ENCODE measurements at regions not wholly inside any gene's neighbourhood (a gene's known extent, or its start where the extent isn't known, plus 50 kb on each side); places are given as distances from the start of the nearest gene placed in this dataset.

DNA sequence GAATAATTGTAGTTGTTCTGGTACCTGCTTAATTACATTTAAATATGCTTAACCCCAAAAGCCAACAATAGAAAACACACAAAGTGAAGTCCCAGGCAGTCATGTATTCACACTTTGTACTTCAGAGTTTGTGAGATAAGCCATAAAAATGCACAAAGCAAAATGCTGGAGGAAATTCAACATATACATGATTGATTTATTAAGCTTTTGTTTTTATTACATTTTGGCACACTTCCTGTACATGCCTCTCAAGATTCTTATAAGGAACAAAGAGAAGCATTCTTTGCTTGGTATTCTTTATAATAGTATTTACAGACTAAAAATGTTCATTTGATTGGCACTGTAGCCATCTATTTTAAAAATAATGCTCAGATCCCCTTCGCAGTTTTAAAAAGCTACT, 107.7 kb upstream of the ANK3 start:
- TF ChIP-seq HNRNPH1 (optimal IDR thresholded peaks at IDR 0.05; ENCODE audit: low read depth, low read length): no peak
- no peak for TF ChIP-seq CAMTA2 (CRISPR knock-in tag; conservative IDR thresholded peaks at IDR 0.05)
- TF ChIP-seq EZH2 (IDR thresholded peaks at IDR 0.05; ENCODE audit: borderline replicate concordance, low read depth, low read length): no peak
- TF ChIP-seq JUN (IDR thresholded peaks at IDR 0.05; ENCODE audit: borderline replicate concordance, low read depth, low read length): no peak
- TF ChIP-seq JUN (CRISPR knock-in tag; IDR thresholded peaks at IDR 0.05; ENCODE audit: borderline replicate concordance): no peak
- TF ChIP-seq RFX5 (IDR thresholded peaks at IDR 0.05; ENCODE audit: low read depth, low read length): no peak
- TF ChIP-seq POLR2A (conservative IDR thresholded peaks at IDR 0.05): no peak
- TF ChIP-seq, protein P1, sequence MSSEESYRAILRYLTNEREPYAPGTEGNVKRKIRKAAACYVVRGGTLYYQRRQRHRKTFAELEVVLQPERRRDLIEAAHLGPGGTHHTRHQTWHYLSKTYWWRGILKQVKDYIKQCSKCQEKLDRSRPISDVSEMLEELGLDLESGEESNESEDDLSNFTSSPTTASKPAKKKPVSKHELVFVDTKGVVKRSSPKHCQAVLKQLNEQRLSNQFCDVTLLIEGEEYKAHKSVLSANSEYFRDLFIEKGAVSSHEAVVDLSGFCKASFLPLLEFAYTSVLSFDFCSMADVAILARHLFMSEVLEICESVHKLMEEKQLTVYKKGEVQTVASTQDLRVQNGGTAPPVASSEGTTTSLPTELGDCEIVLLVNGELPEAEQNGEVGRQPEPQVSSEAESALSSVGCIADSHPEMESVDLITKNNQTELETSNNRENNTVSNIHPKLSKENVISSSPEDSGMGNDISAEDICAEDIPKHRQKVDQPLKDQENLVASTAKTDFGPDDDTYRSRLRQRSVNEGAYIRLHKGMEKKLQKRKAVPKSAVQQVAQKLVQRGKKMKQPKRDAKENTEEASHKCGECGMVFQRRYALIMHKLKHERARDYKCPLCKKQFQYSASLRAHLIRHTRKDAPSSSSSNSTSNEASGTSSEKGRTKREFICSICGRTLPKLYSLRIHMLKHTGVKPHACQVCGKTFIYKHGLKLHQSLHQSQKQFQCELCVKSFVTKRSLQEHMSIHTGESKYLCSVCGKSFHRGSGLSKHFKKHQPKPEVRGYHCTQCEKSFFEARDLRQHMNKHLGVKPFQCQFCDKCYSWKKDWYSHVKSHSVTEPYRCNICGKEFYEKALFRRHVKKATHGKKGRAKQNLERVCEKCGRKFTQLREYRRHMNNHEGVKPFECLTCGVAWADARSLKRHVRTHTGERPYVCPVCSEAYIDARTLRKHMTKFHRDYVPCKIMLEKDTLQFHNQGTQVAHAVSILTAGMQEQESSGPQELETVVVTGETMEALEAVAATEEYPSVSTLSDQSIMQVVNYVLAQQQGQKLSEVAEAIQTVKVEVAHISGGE (CRISPR knock-in tag; IDR thresholded peaks at IDR 0.05): no peak
- TF ChIP-seq CHCHD3 (CRISPR knock-in tag; IDR thresholded peaks at IDR 0.05): no peak
- TF ChIP-seq PHB2 (IDR thresholded peaks at IDR 0.05; ENCODE audit: low read depth): no peak
- TF ChIP-seq RFX1 (IDR thresholded peaks at IDR 0.05): no peak
- TF ChIP-seq ESRRA (IDR thresholded peaks at IDR 0.05; ENCODE audit: borderline replicate concordance, low read depth): no peak
